NCI-H2107 treated with DMSO at 0.1 percent for 48 hours (cell line): ENCODE measurements at regions not wholly inside any gene's neighbourhood (a gene's known extent, or its start where the extent isn't known, plus 50 kb on each side); places are given as distances from the start of the nearest gene placed in this dataset.
A peak's percentile ranks its signal among the peaks of the same experiment; 100 is the strongest.

Experiments
- DNase-seq: peaks from one replicate; lab custom pipeline; 2025; ENCODE audit not compliant: unreplicated experiment; lab: John Stamatoyannopoulos, UW

- no peak for DNase-seq
Observed at GRCh38 chr5:65068410-65068809, 299.7 kb downstream of the CWC27 start.

- no peak for DNase-seq
Observed at GRCh38 chr5:65070026-65070425, 301.3 kb downstream of the CWC27 start.

- DNase-seq = peak; percentile 42
Observed at GRCh38 chr5:65072850-65073249, 304.1 kb downstream of the CWC27 start.

- DNase-seq = peak; percentile 42
Observed at GRCh38 chr5:65073250-65073661, 304.5 kb downstream of the CWC27 start.

- no peak for DNase-seq
Observed at GRCh38 chr5:65075623-65076250, 307.0 kb downstream of the CWC27 start.

- DNase-seq = no peak
Observed at GRCh38 chr5:65076251-65076869, 307.6 kb downstream of the CWC27 start.

- no peak for DNase-seq
Observed at GRCh38 chr5:65077653-65078052, 308.9 kb downstream of the CWC27 start.

GRCh38 chr5:65078331-65078730 is 309.6 kb downstream of the CWC27 start:
- DNase-seq = no peak

- DNase-seq = no peak
Observed at GRCh38 chr5:65081071-65081470, 312.3 kb downstream of the CWC27 start.

- no peak for DNase-seq
Observed at GRCh38 chr5:65084795-65085515, 316.2 kb downstream of the CWC27 start.

- DNase-seq = no peak
Observed at GRCh38 chr5:65085516-65085850, 316.8 kb downstream of the CWC27 start.

- DNase-seq = no peak
Observed at GRCh38 chr5:65086234-65086890, 317.6 kb downstream of the CWC27 start.

- no peak for DNase-seq
Observed at GRCh38 chr5:65087154-65087553, 318.4 kb downstream of the CWC27 start.

- DNase-seq = no peak
Observed at GRCh38 chr5:65094279-65094678, 325.5 kb downstream of the CWC27 start.

- no peak for DNase-seq
Observed at GRCh38 chr5:65098393-65098792, 329.7 kb downstream of the CWC27 start.
